ENCODE measurements at regions not wholly inside any gene's neighbourhood (a gene's known extent, or its start where the extent isn't known, plus 50 kb on each side); places are given as distances from the start of the nearest gene placed in this dataset.

DNA sequence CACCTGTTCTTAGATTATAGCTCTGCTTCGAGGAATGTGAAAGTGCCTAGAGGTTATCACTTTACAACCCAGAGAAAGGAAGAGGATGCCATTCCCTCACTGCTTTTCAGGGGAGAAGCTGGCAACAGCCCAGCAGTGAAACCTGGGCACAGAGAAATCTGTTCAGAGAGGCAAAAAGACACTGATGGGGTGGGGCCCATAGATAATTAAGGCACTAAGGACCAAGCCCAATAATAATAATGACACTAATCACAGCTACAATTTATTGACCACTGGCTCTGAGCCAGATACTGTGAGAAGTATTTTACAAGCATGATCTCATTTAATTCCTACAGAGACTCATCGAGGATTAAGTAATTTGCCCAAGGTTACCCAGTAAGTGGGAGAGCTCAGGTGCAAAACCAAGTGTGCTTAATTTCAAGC is 168.3 kb downstream of the PIK3R1 start:
- H3K36me3 ChIP-seq (ENCODE audit: insufficient read depth, low read length) = no peaks in the 10 kb centered on the region
- no peak for DNase-seq
- H3K27me3 ChIP-seq (ENCODE audit: insufficient read depth, low read length, poor library complexity) = no peaks in the 10 kb centered on the region
- TF ChIP-seq EZH2 (IDR thresholded peaks at IDR 0.05; ENCODE audit: borderline replicate concordance, low read depth, low read length, severe bottlenecking) = no peak
- TF ChIP-seq, protein P1, sequence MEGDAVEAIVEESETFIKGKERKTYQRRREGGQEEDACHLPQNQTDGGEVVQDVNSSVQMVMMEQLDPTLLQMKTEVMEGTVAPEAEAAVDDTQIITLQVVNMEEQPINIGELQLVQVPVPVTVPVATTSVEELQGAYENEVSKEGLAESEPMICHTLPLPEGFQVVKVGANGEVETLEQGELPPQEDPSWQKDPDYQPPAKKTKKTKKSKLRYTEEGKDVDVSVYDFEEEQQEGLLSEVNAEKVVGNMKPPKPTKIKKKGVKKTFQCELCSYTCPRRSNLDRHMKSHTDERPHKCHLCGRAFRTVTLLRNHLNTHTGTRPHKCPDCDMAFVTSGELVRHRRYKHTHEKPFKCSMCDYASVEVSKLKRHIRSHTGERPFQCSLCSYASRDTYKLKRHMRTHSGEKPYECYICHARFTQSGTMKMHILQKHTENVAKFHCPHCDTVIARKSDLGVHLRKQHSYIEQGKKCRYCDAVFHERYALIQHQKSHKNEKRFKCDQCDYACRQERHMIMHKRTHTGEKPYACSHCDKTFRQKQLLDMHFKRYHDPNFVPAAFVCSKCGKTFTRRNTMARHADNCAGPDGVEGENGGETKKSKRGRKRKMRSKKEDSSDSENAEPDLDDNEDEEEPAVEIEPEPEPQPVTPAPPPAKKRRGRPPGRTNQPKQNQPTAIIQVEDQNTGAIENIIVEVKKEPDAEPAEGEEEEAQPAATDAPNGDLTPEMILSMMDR (IDR thresholded peaks at IDR 0.05; ENCODE audit: borderline replicate concordance, extremely low read depth, low read length, poor library complexity, severe bottlenecking) = no peak
- H3K9ac ChIP-seq (ENCODE audit: low read depth, low read length) = no peak overlapping the region
- H3K79me2 ChIP-seq (ENCODE audit: insufficient read depth, low read length) = no peaks in the 10 kb centered on the region
- no peaks in the 10 kb centered on the region for H4K20me1 ChIP-seq (ENCODE audit: insufficient read depth, low read length)
- H3K27ac ChIP-seq (ENCODE audit: low read length) = no peak overlapping the region
- H2AFZ ChIP-seq (ENCODE audit: low read depth, low read length) = no peak overlapping the region
- H3K4me3 ChIP-seq (ENCODE audit: low read depth in 1 of 2, low read length in 2 of 2) = no peak overlapping the region
- no peak overlapping the region for H3K4me2 ChIP-seq (ENCODE audit: insufficient read depth, low read length)
- H3K9me3 ChIP-seq (ENCODE audit: insufficient read depth, low read length, severe bottlenecking) = no peaks in the 10 kb centered on the region
- no peak for ATAC-seq (ENCODE audit: insufficient read depth, low read depth)
- peaks cover 10% of the 10 kb centered on the region for H3K4me1 ChIP-seq (ENCODE audit: insufficient read depth, low read length)

DNA sequence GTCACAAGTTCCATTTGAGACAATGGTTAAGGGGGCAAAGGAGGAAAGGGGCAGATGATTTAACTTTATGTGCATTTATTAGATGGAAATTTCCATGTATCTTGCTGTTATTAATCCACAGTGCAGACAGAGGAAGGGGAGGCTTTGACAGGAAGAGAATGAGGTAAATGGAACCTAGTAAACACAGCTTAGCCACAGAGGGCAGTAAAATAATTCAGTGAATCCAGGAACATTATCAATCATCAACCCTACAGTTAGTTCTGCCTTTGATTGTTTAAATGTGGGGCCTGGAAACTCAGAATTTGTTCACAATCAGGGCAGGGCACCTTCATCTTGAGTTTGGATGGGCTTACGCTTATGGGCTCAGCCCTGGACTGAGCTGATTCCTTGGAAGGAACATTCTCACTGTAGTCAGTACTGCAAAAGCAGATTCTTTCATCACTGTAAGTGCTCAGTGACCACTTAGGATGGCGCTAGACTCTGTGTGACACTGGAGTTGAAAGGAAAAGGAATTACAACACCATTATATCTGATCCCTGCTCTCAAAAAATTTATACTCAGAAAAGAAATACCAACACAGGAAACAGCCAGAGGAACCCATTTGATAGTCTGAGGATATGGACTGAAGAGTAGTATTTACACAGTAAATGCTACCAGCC is 169.5 kb downstream of the PIK3R1 start:
- TF ChIP-seq, protein P1 (IDR thresholded peaks at IDR 0.05; ENCODE audit: borderline replicate concordance, extremely low read depth, low read length, poor library complexity, severe bottlenecking) = no peak
- TF ChIP-seq EZH2 (IDR thresholded peaks at IDR 0.05; ENCODE audit: borderline replicate concordance, low read depth, low read length, severe bottlenecking) = no peak
- H3K79me2 ChIP-seq (ENCODE audit: insufficient read depth, low read length) = no peaks in the 10 kb centered on the region
- H3K4me1 ChIP-seq (ENCODE audit: insufficient read depth, low read length) = peaks cover 10% of the 10 kb centered on the region
- no peak overlapping the region for H3K4me3 ChIP-seq (ENCODE audit: low read depth in 1 of 2, low read length in 2 of 2)
- H3K36me3 ChIP-seq (ENCODE audit: insufficient read depth, low read length) = no peaks in the 10 kb centered on the region
- DNase-seq (no peak), ATAC-seq (ENCODE audit: insufficient read depth, low read depth) (no peak)
- H4K20me1 ChIP-seq (ENCODE audit: insufficient read depth, low read length) = no peaks in the 10 kb centered on the region
- H3K4me2 ChIP-seq (ENCODE audit: insufficient read depth, low read length) = no peak overlapping the region
- H3K27me3 ChIP-seq (ENCODE audit: insufficient read depth, low read length, poor library complexity) = no peaks in the 10 kb centered on the region
- H3K9me3 ChIP-seq (ENCODE audit: insufficient read depth, low read length, severe bottlenecking) = no peaks in the 10 kb centered on the region
- no peak overlapping the region for H3K27ac ChIP-seq (ENCODE audit: low read length)
- no peak overlapping the region for H3K9ac ChIP-seq (ENCODE audit: low read depth, low read length)
- no peak overlapping the region; the same call in 1 of the 2 replicates for H2AFZ ChIP-seq (ENCODE audit: low read depth, low read length)

DNA sequence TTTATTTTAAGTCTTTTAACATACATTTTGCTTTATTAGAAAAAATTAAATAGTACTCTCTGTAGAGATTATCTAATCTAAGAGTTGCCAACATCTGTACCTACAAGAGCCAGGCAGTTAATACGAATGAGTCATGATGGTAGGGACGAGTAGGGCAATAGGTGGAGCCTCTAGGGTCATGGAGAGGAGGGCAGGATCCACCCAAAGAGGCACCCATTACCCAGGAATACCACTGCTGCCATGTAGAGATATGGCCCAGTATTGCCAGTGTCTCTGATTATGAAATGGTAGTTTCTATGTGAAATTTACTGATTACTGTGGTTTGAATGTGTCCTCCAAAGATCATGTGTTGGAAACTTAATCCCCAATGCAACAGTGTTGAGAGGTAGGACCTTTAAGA is 170.4 kb downstream of the PIK3R1 start:
- Histone ChIP-seq H3K9me3 (ENCODE audit: insufficient read depth, low read length, severe bottlenecking) (no peaks in the 10 kb centered on the region), H3K36me3 (ENCODE audit: insufficient read depth, low read length) (no peaks in the 10 kb centered on the region), H3K4me1 (ENCODE audit: insufficient read depth, low read length) (peaks cover 4% of the 10 kb centered on the region), H3K27me3 (ENCODE audit: insufficient read depth, low read length, poor library complexity) (no peaks in the 10 kb centered on the region), H3K9ac (ENCODE audit: low read depth, low read length) (no peak overlapping the region), H3K4me2 (ENCODE audit: insufficient read depth, low read length) (no peak overlapping the region), H3K79me2 (ENCODE audit: insufficient read depth, low read length) (no peaks in the 10 kb centered on the region), H4K20me1 (ENCODE audit: insufficient read depth, low read length) (no peaks in the 10 kb centered on the region), H2AFZ (ENCODE audit: low read depth, low read length) (no peak overlapping the region), H3K27ac (ENCODE audit: low read length) (no peak overlapping the region), H3K4me3 (ENCODE audit: low read depth in 1 of 2, low read length in 2 of 2) (no peak overlapping the region)
- TF ChIP-seq, protein P1 (IDR thresholded peaks at IDR 0.05; ENCODE audit: borderline replicate concordance, extremely low read depth, low read length, poor library complexity, severe bottlenecking) = no peak
- TF ChIP-seq EZH2 (IDR thresholded peaks at IDR 0.05; ENCODE audit: borderline replicate concordance, low read depth, low read length, severe bottlenecking) = no peak
- no peak for DNase-seq
- no peak for ATAC-seq (ENCODE audit: insufficient read depth, low read depth)

Measured in DND-41 (cell line).